AG04449 (cell line): ENCODE measurements at regions not wholly inside any gene's neighbourhood (a gene's known extent, or its start where the extent isn't known, plus 50 kb on each side); places are given as distances from the start of the nearest gene placed in this dataset.

Experiments
- CTCF ChIA-PET: fragments of 350-600 bp; formaldehyde crosslinking; extraction: SDS; loops from one replicate; lab custom pipeline; 2021; ENCODE audit warnings: antibody characterized with exemption; lab: Yijun Ruan, JAX
- POLR2A ChIA-PET: fragments of 400-600, 350-600 bp; formaldehyde crosslinking; extraction: SDS; loops from one replicate; lab custom pipeline; 2020; ENCODE audit warnings: antibody characterized with exemption, inconsistent platforms; lab: Yijun Ruan, JAX
- DNase-seq: peaks from one replicate; pipeline ENCODE4 v3.0.0-alpha.2; 2010; ENCODE audit warnings: low read depth, low spot score
- H3K4me3 ChIP-seq: 2 replicates; pipeline ENCODE4 v1.5.1; 2011; ENCODE audit warnings: low read depth, mild to moderate bottlenecking, control low read depth, low read length
- CTCF ChIP-seq: IDR thresholded peaks from one replicate; pipeline ENCODE4 v1.5.1; 2011; ENCODE audit warnings: mild to moderate bottlenecking, moderate library complexity, low read length, control low read depth, inconsistent platforms; ENCODE audit not compliant: insufficient read depth; ENCODE audit errors: missing control alignments

- ChIA-PET POLR2A (no interaction called here), CTCF (interaction anchor here (1.4 kb wide), 1 partner anchor 47 kb away, joined by 3 read pairs; no protein-coding TSS in a partner anchor)
- TF ChIP-seq CTCF, result no peak
- H3K4me3 ChIP-seq, result no peak overlapping the region
- DNase-seq, result no peak
These were observed 104.1 kb upstream of the SCEL start for GRCh38 chr13:77431449-77431848.

- no peak for TF ChIP-seq CTCF
- CTCF ChIA-PET, result no interaction called here
- no peak overlapping the region for H3K4me3 ChIP-seq
- no peak for DNase-seq
- POLR2A ChIA-PET, result no interaction called here
These were observed 103.6 kb upstream of the MYCBP2 start for GRCh38 chr13:77430377-77430951.

- POLR2A ChIA-PET, result no interaction called here
- CTCF ChIA-PET, result no interaction called here
- DNase-seq, result no peak
- H3K4me3 ChIP-seq, result no peak overlapping the region
- TF ChIP-seq CTCF, result no peak
These were observed 102.6 kb upstream of the MYCBP2 start for GRCh38 chr13:77429320-77430142.

DNA sequence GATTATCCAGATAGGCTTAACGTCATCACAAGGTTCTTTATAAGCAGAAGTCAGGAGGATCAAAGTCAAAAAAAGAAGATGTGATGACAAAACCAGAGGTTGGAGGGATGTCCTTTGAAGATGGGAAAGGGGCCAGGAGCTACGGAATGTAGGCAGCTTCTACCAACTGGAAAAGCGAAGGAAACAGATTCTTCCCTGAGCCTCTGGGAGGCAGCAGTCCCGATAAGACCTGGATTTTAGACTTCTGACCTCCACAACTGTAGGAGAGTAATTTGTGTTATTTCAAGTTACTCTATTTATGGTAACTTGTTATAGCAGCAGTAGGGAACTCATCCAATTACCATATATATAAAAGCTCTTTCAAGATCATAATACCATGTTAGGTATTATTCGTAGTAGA lies 98.8 kb upstream of the MYCBP2 start:
- POLR2A ChIA-PET, result no interaction called here
- no peak for DNase-seq
- no peak overlapping the region for H3K4me3 ChIP-seq
- CTCF ChIA-PET, result no interaction called here
- no peak for TF ChIP-seq CTCF

DNA sequence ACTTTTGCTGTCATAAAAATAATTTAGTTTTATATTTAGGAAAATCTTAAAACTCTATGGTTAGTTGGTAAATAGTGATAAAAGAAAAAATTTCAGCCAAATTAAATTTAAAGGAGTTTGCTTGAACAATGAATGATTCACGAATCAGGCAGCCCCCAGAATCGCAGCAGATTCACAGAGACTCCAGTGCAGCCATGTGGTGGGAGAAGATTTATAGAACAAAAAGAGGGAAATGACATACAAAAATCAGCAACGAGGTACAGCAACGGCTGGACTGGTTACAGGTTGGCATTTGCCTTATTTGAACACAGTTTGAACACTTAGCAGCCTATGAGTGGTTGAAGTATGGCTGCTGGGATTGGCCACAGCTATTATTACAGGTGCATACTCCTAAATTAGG lies 96.4 kb upstream of the MYCBP2 start:
- CTCF ChIA-PET, result no interaction called here
- no peak for TF ChIP-seq CTCF
- no peak overlapping the region for H3K4me3 ChIP-seq
- no peak for DNase-seq
- POLR2A ChIA-PET, result no interaction called here

DNA sequence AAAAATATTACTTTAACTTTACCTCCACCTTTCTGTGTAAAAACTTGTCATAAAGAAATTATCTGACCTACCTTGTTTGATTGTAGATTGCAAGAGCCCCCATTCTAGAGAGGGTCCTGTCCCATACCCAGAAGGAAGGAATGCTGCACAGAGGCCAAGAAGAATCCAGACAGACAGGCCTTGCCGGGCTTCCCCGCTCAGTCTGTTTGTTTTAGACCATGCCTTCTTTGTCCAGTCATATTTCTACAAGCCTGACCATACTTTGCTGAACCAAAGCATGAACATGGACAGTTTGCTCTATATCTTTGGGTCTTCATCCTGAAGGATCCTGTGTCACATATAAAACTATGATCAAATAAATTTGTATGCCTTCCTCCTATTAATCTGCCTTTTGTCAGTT lies 95.8 kb upstream of the MYCBP2 start:
- no peak overlapping the region for H3K4me3 ChIP-seq
- CTCF ChIA-PET, result no interaction called here
- DNase-seq, result no peak
- no peak for TF ChIP-seq CTCF
- POLR2A ChIA-PET, result no interaction called here
